ENCODE measurements at regions not wholly inside any gene's neighbourhood (a gene's known extent, or its start where the extent isn't known, plus 50 kb on each side); places are given as distances from the start of the nearest gene placed in this dataset.
"Not testable (repeated sequence)": the region's sequence is repeated elsewhere in the genome, so short reads cannot be mapped to it uniquely, and the experiment has no call there.

DNA sequence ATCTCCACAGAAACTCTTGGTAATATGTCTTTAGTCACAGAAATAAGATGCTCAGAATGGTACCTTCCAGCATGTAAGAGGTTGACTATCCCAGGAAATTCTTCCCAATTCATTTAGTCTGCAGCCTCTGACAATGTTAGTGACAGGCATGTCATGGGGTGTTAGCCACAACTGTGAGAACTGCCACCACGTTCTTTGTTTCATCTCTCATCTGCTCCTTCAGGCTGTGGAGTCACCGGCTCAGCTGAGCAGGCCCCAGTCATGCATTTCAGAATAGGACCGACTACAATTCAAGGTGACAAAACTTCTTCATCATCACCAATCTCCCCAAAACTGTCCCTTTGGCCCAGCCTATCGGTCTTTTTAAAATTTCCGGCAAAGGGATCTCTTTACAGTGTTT is 167.5 kb downstream of the AKAIN1 start:
- H3K4me3 ChIP-seq (ENCODE audit: low read depth, low read length) = no peak overlapping the region
- TF ChIP-seq, protein P1, sequence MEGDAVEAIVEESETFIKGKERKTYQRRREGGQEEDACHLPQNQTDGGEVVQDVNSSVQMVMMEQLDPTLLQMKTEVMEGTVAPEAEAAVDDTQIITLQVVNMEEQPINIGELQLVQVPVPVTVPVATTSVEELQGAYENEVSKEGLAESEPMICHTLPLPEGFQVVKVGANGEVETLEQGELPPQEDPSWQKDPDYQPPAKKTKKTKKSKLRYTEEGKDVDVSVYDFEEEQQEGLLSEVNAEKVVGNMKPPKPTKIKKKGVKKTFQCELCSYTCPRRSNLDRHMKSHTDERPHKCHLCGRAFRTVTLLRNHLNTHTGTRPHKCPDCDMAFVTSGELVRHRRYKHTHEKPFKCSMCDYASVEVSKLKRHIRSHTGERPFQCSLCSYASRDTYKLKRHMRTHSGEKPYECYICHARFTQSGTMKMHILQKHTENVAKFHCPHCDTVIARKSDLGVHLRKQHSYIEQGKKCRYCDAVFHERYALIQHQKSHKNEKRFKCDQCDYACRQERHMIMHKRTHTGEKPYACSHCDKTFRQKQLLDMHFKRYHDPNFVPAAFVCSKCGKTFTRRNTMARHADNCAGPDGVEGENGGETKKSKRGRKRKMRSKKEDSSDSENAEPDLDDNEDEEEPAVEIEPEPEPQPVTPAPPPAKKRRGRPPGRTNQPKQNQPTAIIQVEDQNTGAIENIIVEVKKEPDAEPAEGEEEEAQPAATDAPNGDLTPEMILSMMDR (IDR thresholded peaks at IDR 0.05; ENCODE audit: borderline replicate concordance, insufficient read depth, low read depth, low read length) = no peak

DNA sequence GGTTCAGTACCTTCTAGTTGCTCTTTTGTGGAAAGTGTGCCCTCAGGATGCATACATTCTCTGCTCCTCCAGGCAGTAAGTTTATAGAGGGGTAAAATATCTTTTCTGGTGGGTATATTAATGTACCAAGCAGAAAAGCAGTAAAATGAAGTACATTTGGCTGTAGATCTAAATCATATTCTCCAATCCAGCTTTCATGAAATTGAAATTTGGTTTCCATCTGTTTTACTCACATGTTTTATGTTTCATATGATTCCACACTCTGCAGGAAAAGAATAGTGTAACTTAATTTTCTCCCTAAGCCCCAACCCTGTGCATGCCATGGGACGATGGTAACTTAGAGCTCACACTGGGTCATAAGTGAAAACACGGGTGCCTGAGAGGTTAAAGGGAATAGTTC is 172.3 kb downstream of the AKAIN1 start:
- TF ChIP-seq, protein P1 (IDR thresholded peaks at IDR 0.05; ENCODE audit: borderline replicate concordance, insufficient read depth, low read depth, low read length) = no peak

DNA sequence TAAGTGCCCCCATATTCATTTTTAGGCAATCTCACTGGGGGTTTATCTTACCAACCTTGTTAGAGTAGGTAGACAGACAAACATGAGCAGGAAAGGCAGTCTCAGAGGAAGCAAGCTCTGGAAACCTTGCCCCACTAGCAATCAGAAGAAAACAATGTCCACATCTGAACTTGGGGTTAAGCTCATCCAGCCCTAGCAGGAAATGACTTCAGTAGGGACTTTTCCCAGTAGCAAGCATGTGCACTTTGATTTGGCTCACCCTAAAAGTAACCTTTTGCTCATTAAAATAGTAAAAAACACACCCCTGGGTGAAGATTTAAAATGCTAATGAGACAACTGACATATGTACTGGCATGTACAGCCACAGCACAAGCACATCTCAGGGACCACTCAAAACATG is 175.5 kb downstream of the AKAIN1 start:
- H3K4me3 ChIP-seq (ENCODE audit: low read depth, low read length) = no peak overlapping the region
- TF ChIP-seq, protein P1 (IDR thresholded peaks at IDR 0.05; ENCODE audit: borderline replicate concordance, insufficient read depth, low read depth, low read length) = no peak

More for the DNA sequence above, 172.3 kb downstream of the AKAIN1 start:
- no peak overlapping the region for H3K4me3 ChIP-seq (ENCODE audit: low read depth, low read length)

DNA sequence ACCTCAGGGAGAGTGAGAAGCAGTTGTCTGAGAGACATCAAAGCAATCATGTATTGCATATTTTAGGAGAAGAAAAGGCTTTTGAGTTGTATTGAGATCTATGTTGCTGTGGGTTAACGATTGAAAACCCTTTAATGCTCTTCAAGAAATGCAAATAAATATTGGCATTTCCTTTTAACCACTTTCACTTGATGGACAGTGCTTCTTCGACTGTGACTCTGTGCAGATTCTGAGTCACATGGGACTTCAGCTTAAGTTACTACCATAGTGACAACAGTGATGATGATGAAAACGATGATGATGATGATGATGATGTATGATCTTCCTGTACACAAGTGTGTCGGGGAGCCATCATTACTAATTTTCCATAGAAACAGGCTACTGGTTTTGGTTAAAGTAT is 181.8 kb downstream of the AKAIN1 start:
- TF ChIP-seq, protein P1 (IDR thresholded peaks at IDR 0.05; ENCODE audit: borderline replicate concordance, insufficient read depth, low read depth, low read length) = no peak
- no peak overlapping the region for H3K4me3 ChIP-seq (ENCODE audit: low read depth, low read length)

DNA sequence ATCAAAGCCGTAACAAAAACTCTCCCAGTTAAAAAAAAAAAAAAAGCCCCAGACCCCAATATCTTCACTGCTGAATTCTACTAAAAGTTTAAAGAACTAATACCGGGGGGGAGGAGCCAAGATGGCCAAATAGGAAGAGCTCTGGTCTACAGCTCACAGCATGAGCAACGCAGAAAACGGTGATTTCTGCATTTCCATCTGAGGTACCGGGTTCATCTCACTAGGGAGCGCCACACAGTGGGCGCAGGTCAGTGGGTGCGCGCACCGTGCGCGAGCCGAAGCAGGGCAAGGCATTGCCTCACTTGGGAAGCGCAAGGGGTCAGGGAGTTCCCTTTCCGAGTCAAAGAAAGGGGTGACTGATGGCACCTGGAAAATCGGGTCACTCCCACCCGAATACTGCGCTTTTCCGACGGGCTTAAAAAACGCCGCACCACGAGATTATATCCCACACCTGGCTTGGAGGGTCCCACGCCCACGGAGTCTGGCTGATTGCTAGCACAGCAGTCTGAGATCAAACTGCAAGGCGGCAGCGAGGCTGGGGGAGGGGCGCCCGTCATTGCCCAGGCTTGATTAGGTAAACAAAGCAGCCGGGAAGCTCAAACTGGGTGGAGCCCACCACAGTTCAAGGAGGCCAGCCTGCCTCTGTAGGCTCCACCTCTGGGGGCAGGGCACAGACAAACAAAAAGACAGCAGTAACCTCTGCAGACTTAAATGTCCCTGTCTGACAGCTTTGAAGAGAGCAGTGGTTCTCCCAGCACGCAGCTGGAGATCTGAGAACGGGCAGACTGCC is 192.8 kb downstream of the AKAIN1 start:
- not testable (repeated sequence) for H3K4me3 ChIP-seq (ENCODE audit: low read depth, low read length)

DNA sequence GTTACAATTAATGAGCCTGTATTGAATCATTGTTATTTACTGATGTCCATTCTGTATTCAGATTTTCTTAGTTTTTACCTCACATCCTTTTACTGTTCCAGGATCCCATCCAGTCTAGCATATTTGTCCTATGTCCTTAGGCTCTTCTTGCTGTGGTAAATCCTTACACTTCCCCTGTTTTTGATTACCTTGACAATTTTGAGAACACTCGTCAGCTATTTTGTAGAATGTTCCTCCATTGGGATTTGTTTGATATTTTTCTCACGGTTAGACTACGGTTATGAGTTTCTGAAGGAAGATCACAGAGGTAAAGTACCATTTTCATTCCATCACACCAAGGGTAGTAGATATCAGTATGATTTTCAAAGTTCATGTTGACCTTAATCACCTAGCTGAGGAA is 202.3 kb downstream of the AKAIN1 start:
- TF ChIP-seq, protein P1 (IDR thresholded peaks at IDR 0.05; ENCODE audit: borderline replicate concordance, insufficient read depth, low read depth, low read length) = no peak

DNA sequence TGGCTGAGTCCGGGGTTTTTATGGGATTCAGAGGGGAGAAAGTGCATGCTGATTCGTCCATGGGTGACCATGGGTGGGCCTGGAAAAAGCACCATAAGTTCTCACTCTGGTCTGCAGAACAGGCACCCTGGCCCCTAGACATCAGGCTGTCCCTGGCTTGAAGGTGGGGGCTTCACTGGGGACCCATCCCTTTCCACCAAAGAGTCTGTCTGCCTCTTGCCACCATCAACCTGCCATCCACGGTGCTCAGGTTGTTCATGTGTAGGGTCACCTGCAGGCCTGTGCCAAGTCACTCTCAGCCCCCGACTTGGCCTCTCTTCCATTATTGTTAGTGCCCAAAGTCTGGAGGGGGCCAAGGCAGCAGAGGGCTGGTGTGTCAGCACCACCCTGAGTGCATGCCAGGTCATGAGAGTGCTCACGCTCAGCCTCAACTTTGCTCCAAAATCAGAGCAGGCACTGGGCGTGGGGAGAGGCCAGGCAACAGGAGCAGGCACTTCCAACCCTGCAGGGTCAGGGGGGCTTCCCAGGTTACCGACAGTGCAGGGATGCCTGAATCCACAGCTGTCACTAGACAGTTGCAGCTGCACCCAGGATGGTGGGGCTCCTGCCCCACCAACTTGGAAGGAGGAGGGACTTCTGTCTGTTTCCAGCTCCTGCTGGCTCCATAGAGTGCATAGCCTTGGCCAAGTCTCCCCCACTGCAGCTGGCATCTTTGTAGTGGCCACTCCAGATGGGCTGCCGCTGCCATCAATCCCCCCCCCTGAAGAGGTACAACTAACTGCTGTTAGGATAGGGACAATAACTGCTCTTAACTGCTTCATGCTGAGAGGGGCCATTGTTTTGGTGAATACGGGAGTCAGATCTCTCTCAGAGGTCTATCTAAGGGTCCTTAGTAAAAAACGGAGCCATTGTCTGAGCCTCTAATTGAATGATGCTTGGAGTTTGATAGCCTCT is 209.3 kb downstream of the AKAIN1 start:
- H3K4me3 ChIP-seq (ENCODE audit: low read depth, low read length) = no peak overlapping the region
- TF ChIP-seq, protein P1 (IDR thresholded peaks at IDR 0.05; ENCODE audit: borderline replicate concordance, insufficient read depth, low read depth, low read length) = no peak

More for the DNA sequence above, 202.3 kb downstream of the AKAIN1 start:
- H3K4me3 ChIP-seq (ENCODE audit: low read depth, low read length) = no peak overlapping the region

Measured in GM12875 (cell line).